Natural killer cell (primary cell): ENCODE measurements at regions not wholly inside any gene's neighbourhood (a gene's known extent, or its start where the extent isn't known, plus 50 kb on each side); places are given as distances from the start of the nearest gene placed in this dataset.

ENCODE experiments used
- ATAC-seq, 3 donors: fragments of 150-1000 bp in 2 of 3; fragments of 200-7000 bp in 1 of 3; cut with Tn5 transposase; 1 replicate in 1 of 3; 2 replicates in 2 of 3; pipeline ENCODE4 v1.10.0; 2021; ENCODE audit warnings: mild to moderate bottlenecking in 2 of 3, moderate library complexity in 2 of 3
- DNase-seq, 2 donors: peaks; one replicate each; pipeline versions ENCODE4 v3.0.0 to v3.0.0-alpha.2; 2013 to 2021; ENCODE audit warnings: mixed read lengths in 1 of 2
- H3K27ac ChIP-seq: one replicate; pipeline ENCODE4 v1.5.1; 2013; ENCODE audit warnings: mild to moderate bottlenecking, low read length
- H3K27me3 ChIP-seq: one replicate; pipeline ENCODE4 v1.6.1; 2013; ENCODE audit warnings: low read length; ENCODE audit not compliant: control insufficient read depth, insufficient read depth
- H3K36me3 ChIP-seq: one replicate; pipeline ENCODE4 v1.6.1; 2013; ENCODE audit warnings: low read length; ENCODE audit not compliant: control insufficient read depth, insufficient read depth
- H3K4me1 ChIP-seq: one replicate; pipeline ENCODE4 v1.6.1; 2013; ENCODE audit warnings: low read length; ENCODE audit not compliant: control insufficient read depth, insufficient read depth
- H3K4me3 ChIP-seq: one replicate; pipeline ENCODE4 v1.5.1; 2013; ENCODE audit warnings: low read length
- H3K9me3 ChIP-seq: one replicate; pipeline ENCODE4 v1.6.1; 2013; ENCODE audit warnings: low read length; ENCODE audit not compliant: control insufficient read depth, insufficient read depth
- H3K27ac Mint-ChIP-seq, 2 donors: one replicate each; pipeline ENCODE4 v1.8.0; 2022; ENCODE audit warnings: mild to moderate bottlenecking in 2 of 2, mixed read lengths in 2 of 2, moderate library complexity in 1 of 2
- H3K27me3 Mint-ChIP-seq, 2 donors: one replicate each; pipeline ENCODE4 v1.8.0; 2022; ENCODE audit warnings: low read depth in 2 of 2, mixed read lengths in 2 of 2
- H3K36me3 Mint-ChIP-seq: one replicate; pipeline ENCODE4 v1.8.0; 2022; ENCODE audit warnings: mixed read lengths
- H3K4me1 Mint-ChIP-seq, 2 donors: one replicate each; pipeline ENCODE4 v1.8.0; 2022; ENCODE audit warnings: mixed read lengths in 2 of 2
- H3K4me3 Mint-ChIP-seq: one replicate; pipeline ENCODE4 v1.8.0; 2022; ENCODE audit warnings: mild to moderate bottlenecking, moderate library complexity, mixed read lengths
- H3K9me3 Mint-ChIP-seq, 2 donors: one replicate each; pipeline ENCODE4 v1.8.0; 2022; ENCODE audit warnings: mixed read lengths in 2 of 2
- WGBS: methylation state at CpG from one replicate; pipeline ENCODE4 v1.1.7; 2013; ENCODE audit warnings: missing lambda C conversion rate; ENCODE audit not compliant: insufficient coverage; 5-methylcytosine and 5-hydroxymethylcytosine counted together
- intact Hi-C: fragments of 100-400 bp; cut with micrococcal nuclease; formaldehyde crosslinking; loops from one replicate; pipeline ENCODE4 v1.14.2; 2022
- TF ChIP-seq, protein P1 (sequence below): fragments of 200-600 bp; IDR thresholded peaks from one replicate; pipeline ENCODE4 v1.8.0; 2022; ENCODE audit warnings: antibody characterized with exemption

DNA sequence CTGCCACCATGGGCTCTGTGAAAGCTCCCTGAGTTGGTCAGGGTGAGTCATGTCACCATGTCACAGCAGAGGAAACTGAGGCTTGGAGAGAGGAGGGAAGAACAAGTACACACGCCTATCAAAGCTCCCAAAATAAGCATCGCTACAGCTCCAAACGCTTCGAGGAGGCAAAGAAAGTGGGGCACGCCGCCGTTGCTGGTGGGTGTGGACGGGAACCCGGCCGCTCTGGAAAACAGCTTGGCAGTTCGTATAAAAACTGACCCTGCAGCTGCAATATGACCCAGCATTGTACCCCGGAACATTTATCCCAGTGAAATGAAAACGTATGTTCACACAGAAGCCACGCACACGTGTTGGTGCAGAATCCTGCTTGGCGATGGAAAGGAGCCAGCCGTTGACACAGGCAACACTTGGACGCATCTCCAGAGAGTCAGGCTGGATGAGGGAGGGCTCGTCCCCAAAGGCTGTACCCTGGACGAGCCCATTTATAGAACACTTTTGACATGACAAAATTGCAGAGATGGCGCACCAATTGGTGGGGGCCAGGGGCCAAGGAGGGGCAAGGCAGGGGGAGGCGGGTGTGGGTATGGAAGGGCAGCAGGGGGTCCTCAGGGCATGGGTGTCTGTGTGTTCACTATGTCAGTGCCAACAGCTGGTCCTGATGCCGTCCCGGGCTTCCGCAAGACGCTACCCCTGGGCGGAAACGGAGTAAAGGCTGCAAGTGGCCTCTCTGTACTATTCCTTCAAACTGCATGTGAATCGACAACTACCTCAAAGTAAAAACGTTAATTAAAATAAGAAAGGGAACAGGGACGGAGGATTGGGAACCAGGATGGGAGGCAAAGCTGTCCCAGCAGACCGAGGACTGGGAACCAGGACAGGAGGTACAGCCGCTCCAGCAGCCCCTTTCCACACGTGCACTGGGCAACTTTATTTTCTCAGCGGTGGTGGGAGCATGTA lies 173.0 kb downstream of the OLFM1 start:
- Histone ChIP-seq H3K27ac (no peak overlapping the region), H3K27me3 (no peaks in the 10 kb centered on the region), H3K9me3 (no peaks in the 10 kb centered on the region), H3K4me1 (no peaks in the 10 kb centered on the region), H3K4me3 (no peak overlapping the region), H3K36me3 (no peaks in the 10 kb centered on the region)
- Mint-ChIP-seq H3K9me3 (no peaks in the 10 kb centered on the region), H3K36me3 (no peaks in the 10 kb centered on the region), H3K27ac (no peak overlapping the region), H3K4me3 (no peak overlapping the region), H3K27me3 (no peaks in the 10 kb centered on the region), H3K4me1 (no peaks in the 10 kb centered on the region)
- intact Hi-C loops, result no loop called here
- TF ChIP-seq, protein P1, sequence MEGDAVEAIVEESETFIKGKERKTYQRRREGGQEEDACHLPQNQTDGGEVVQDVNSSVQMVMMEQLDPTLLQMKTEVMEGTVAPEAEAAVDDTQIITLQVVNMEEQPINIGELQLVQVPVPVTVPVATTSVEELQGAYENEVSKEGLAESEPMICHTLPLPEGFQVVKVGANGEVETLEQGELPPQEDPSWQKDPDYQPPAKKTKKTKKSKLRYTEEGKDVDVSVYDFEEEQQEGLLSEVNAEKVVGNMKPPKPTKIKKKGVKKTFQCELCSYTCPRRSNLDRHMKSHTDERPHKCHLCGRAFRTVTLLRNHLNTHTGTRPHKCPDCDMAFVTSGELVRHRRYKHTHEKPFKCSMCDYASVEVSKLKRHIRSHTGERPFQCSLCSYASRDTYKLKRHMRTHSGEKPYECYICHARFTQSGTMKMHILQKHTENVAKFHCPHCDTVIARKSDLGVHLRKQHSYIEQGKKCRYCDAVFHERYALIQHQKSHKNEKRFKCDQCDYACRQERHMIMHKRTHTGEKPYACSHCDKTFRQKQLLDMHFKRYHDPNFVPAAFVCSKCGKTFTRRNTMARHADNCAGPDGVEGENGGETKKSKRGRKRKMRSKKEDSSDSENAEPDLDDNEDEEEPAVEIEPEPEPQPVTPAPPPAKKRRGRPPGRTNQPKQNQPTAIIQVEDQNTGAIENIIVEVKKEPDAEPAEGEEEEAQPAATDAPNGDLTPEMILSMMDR, result no peak
- DNase-seq, result no peak
- ATAC-seq, result peak in 1 of 3 donors; percentile 3
- WGBS, result 81% methylated on average over 34 of the region's 35 CpGs

DNA sequence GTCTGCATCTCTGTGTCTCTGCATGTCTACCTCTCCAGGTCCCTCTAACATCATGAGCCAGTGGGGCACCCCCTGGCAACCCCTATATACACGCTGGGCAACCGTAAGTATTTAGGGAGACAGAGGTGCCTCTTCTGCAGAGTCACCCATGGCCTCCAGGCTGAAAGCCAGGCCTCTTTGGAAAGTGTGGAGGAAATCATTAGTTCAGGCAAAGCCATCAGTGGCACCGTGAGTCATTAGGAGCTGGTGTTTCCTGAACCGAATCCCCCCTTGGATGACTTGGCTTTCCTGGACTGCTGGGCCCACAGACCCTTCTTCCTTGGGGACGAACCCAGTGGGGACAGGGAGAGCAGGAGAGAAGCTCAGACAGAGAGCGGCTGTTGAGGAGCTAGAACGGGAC lies 174.8 kb downstream of the OLFM1 start:
- intact Hi-C loops, result no loop called here
- Mint-ChIP-seq H3K27me3 (no peaks in the 10 kb centered on the region), H3K4me3 (no peak overlapping the region), H3K9me3 (no peaks in the 10 kb centered on the region), H3K27ac (no peak overlapping the region), H3K4me1 (no peaks in the 10 kb centered on the region), H3K36me3 (no peaks in the 10 kb centered on the region)
- Histone ChIP-seq H3K36me3 (no peaks in the 10 kb centered on the region), H3K27ac (no peak overlapping the region), H3K4me1 (no peaks in the 10 kb centered on the region), H3K9me3 (no peaks in the 10 kb centered on the region), H3K27me3 (no peaks in the 10 kb centered on the region), H3K4me3 (no peak overlapping the region)
- DNase-seq, result no peak
- TF ChIP-seq, protein P1, result no peak
- WGBS, result 37% methylated on average over 7 of the region's 7 CpGs
- ATAC-seq, result no peak

DNA sequence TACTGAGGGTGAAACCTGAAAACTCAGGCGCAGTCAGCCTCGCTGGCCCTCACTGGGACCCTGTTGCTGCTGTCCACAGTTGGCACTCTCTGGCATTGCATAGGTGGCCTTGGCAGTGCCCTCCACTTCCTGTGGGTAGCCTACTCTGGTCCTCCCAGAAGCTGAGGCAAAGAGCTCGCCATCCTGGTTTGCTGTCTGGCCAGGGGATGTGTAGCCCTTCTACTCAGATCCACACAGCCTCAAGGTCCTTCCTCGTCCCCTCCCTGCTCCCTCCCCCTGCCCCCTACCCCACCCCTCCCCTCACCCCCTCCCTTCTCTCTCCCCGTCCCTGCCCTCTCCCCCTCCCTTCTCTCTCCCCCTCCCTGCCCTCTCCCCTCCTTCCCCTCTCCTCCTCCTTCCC lies 176.0 kb downstream of the OLFM1 start:
- intact Hi-C loops, result no loop called here
- ATAC-seq (no peak), DNase-seq (no peak)
- TF ChIP-seq, protein P1, result no peak
- Mint-ChIP-seq H3K27ac (no peak overlapping the region), H3K36me3 (no peaks in the 10 kb centered on the region), H3K9me3 (no peaks in the 10 kb centered on the region), H3K4me3 (no peak overlapping the region), H3K4me1 (no peaks in the 10 kb centered on the region), H3K27me3 (no peaks in the 10 kb centered on the region)
- H3K36me3 ChIP-seq, result no peaks in the 10 kb centered on the region
- no peaks in the 10 kb centered on the region for H3K9me3 ChIP-seq
- no peak overlapping the region for H3K27ac ChIP-seq
- no peak overlapping the region for H3K4me3 ChIP-seq
- WGBS, result 75% methylated on average over 3 of the region's 5 CpGs
- no peaks in the 10 kb centered on the region for H3K4me1 ChIP-seq
- H3K27me3 ChIP-seq, result no peaks in the 10 kb centered on the region
